ENCODE measurements at regions not wholly inside any gene's neighbourhood (a gene's known extent, or its start where the extent isn't known, plus 50 kb on each side); places are given as distances from the start of the nearest gene placed in this dataset.

DNA sequence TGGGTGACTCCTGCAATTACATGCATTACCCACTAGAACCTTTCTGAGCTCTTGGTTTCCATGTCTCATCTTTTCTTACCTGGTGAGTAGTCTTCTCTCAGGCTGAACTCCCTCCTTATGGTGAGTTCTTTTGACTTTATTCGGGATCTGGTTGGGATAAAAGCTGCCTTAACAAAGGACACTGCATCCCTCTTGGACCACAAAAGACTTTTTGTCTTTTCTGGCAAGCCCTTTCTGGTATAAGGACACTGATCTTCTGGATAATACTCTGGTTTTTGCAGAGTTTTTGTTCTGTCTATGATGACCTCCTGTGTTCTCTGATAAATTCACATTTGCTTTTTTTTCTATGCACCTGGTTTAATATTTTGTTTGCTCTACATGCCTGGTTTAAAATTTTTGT is 66.7 kb downstream of the SLITRK1 start:
- Histone ChIP-seq H3K36me3 (replicated peaks) (no peaks in the 10 kb centered on the region), H3K4me3 (ENCODE audit: low read depth, low read length) (no peak overlapping the region), H3K27ac (no peak overlapping the region), H3K27me3 (replicated peaks) (no peaks in the 10 kb centered on the region)
- DNase-seq, result no peak
- TF ChIP-seq, protein P1, sequence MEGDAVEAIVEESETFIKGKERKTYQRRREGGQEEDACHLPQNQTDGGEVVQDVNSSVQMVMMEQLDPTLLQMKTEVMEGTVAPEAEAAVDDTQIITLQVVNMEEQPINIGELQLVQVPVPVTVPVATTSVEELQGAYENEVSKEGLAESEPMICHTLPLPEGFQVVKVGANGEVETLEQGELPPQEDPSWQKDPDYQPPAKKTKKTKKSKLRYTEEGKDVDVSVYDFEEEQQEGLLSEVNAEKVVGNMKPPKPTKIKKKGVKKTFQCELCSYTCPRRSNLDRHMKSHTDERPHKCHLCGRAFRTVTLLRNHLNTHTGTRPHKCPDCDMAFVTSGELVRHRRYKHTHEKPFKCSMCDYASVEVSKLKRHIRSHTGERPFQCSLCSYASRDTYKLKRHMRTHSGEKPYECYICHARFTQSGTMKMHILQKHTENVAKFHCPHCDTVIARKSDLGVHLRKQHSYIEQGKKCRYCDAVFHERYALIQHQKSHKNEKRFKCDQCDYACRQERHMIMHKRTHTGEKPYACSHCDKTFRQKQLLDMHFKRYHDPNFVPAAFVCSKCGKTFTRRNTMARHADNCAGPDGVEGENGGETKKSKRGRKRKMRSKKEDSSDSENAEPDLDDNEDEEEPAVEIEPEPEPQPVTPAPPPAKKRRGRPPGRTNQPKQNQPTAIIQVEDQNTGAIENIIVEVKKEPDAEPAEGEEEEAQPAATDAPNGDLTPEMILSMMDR (IDR thresholded peaks at IDR 0.05; ENCODE audit: low read depth, low read length, missing control alignments), result no peak
- in situ Hi-C loops (cut with HindIII; ENCODE audit: low pct_ligation_motif_present, low sequenced_read_pairs), result no loop called here

DNA sequence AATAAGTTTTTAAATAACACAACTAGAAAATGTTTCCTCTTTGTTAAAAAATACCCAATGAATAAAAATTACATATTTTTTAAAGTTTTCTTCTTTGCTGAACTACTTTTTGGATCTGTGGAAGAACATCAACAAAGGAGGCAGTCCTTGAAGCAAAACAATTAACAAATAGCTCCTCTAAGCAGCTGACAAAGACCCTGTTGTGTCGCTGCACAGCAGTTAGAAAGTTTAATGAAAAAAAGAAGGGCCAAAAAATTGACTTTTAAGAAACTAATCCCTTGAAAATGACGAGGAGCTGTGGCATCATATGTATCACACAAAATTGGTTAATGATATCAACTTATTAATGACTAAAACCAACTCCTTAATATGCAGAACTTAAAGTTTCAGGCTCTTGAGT is 72.1 kb downstream of the SLITRK1 start:
- no peaks in the 10 kb centered on the region for H3K27me3 ChIP-seq (replicated peaks)
- TF ChIP-seq, protein P1 (IDR thresholded peaks at IDR 0.05; ENCODE audit: low read depth, low read length, missing control alignments), result no peak
- DNase-seq, result no peak
- in situ Hi-C loops (cut with HindIII; ENCODE audit: low pct_ligation_motif_present, low sequenced_read_pairs), result no loop called here
- no peak overlapping the region for H3K27ac ChIP-seq
- no peak overlapping the region for H3K4me3 ChIP-seq (ENCODE audit: low read depth, low read length)
- H3K36me3 ChIP-seq (replicated peaks), result no peaks in the 10 kb centered on the region

DNA sequence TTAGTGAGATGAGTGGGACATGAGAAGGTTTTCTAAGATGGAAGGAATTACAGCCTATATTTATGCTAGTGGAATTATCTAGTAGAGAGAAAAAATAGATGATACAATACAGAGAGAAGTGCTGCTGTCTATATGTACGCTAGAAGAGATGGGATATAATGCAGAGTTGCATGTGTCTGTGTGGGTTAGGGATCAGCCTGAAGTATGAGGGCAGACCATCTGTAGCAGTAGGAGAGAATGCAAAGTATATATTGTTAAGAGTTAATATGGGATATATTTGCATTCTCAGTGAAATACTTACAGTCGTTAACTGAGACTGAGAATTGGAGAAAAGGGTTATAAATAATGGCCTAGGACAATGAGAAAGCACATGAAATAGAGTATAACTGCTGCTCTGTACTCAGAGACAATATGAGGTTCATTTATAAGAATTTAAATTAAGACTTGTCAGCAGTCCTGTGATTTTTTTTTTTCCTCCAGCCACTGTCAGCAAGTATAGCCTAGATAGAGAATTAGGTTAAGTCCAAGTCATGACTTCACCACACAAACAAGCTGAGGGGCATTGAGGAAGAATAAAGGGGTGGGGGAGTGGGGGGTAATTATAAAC is 77.8 kb downstream of the SLITRK1 start:
- DNase-seq, result no peak
- no peaks in the 10 kb centered on the region for H3K36me3 ChIP-seq (replicated peaks)
- in situ Hi-C loops (cut with HindIII; ENCODE audit: low pct_ligation_motif_present, low sequenced_read_pairs), result no loop called here
- H3K27me3 ChIP-seq (replicated peaks), result no peaks in the 10 kb centered on the region
- no peak overlapping the region for H3K4me3 ChIP-seq (ENCODE audit: low read depth, low read length)
- TF ChIP-seq, protein P1 (IDR thresholded peaks at IDR 0.05; ENCODE audit: low read depth, low read length, missing control alignments), result no peak
- H3K27ac ChIP-seq, result no peak overlapping the region

DNA sequence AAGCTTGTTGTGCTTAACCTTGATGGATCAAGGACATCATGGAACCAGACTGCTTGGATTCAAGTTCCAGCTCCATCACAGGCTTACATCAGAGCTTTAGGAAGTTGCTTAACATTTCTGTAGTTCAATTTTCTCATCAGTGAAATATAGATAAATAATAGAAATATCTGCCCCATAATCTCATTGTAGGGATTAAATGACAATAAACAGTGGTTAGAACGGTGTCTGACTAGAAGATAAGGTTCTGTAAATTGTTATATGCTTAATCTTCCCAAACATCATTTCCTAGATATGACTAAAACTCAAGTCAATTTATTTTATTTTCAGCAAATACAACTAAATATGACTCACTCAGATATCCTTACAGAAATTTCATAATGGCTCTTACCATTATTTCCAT is 83.5 kb downstream of the SLITRK1 start:
- in situ Hi-C loops (cut with HindIII; ENCODE audit: low pct_ligation_motif_present, low sequenced_read_pairs), result no loop called here
- Histone ChIP-seq H3K4me3 (ENCODE audit: low read depth, low read length) (no peak overlapping the region), H3K27me3 (replicated peaks) (no peaks in the 10 kb centered on the region), H3K36me3 (replicated peaks) (no peaks in the 10 kb centered on the region), H3K27ac (no peak overlapping the region)
- no peak for DNase-seq
- TF ChIP-seq, protein P1 (IDR thresholded peaks at IDR 0.05; ENCODE audit: low read depth, low read length, missing control alignments), result no peak

DNA sequence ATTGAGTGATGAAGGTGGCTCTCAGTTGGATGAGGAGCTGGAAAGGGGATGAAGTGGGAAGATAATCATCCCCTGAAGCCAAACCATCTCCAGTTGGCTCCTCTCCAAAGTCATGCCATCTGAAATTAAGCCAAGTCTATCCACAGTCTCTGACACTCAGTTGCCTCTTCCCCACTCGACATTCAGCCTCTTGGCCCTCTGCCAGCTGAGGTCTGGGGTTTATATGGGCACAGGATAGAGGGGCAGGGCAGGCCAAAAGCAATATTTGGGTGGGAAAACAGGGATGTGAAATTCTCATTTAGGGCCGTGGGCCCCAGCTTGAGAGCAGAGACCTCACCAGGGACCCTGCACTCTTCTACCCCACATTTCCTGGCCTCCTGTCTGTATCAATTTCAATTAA is 85.9 kb downstream of the SLITRK1 start:
- in situ Hi-C loops (cut with HindIII; ENCODE audit: low pct_ligation_motif_present, low sequenced_read_pairs), result no loop called here
- Histone ChIP-seq H3K36me3 (replicated peaks) (no peaks in the 10 kb centered on the region), H3K27me3 (replicated peaks) (no peaks in the 10 kb centered on the region), H3K27ac (no peak overlapping the region), H3K4me3 (ENCODE audit: low read depth, low read length) (no peak overlapping the region)
- TF ChIP-seq, protein P1 (IDR thresholded peaks at IDR 0.05; ENCODE audit: low read depth, low read length, missing control alignments), result no peak
- no peak for DNase-seq

DNA sequence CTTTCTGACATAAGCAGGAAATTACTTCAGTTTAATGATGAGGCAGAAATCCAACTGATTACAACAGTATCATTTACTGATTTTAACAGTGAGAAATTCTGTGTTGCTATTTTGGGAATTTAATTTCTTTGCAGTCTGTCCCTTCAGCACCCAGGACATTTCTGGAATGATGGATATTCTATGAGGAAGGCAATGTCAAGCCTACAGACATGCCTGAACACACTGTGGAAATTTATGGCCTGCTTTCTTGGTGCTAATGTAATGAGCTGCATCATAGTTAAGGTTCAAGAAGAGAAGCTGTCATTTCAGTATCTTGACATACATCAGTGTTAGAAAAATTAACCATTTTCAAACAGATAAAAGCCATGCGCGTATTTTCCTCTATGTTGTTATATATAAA is 87.7 kb downstream of the SLITRK1 start:
- TF ChIP-seq, protein P1 (IDR thresholded peaks at IDR 0.05; ENCODE audit: low read depth, low read length, missing control alignments), result no peak
- Histone ChIP-seq H3K27me3 (replicated peaks) (no peaks in the 10 kb centered on the region), H3K4me3 (ENCODE audit: low read depth, low read length) (no peak overlapping the region), H3K27ac (no peak overlapping the region), H3K36me3 (replicated peaks) (no peaks in the 10 kb centered on the region)
- no peak for DNase-seq
- in situ Hi-C loops (cut with HindIII; ENCODE audit: low pct_ligation_motif_present, low sequenced_read_pairs), result no loop called here
